HG02759 (cell line): ENCODE measurements at regions not wholly inside any gene's neighbourhood (a gene's known extent, or its start where the extent isn't known, plus 50 kb on each side); places are given as distances from the start of the nearest gene placed in this dataset.

Experiments
- ATAC-seq: cut with Tn5 transposase; IDR thresholded peaks from one replicate; pipeline ENCODE4 v1.9.1; 2021; ENCODE audit warnings: mild to moderate bottlenecking, moderate library complexity; ENCODE audit not compliant: unreplicated experiment

GRCh38 chr2:15763822-15764682 lies 172.4 kb downstream of the DDX1 start:
- ATAC-seq, result no peak

GRCh38 chr2:15764683-15765011 lies 173.0 kb downstream of the DDX1 start:
- ATAC-seq, result no peak

DNA sequence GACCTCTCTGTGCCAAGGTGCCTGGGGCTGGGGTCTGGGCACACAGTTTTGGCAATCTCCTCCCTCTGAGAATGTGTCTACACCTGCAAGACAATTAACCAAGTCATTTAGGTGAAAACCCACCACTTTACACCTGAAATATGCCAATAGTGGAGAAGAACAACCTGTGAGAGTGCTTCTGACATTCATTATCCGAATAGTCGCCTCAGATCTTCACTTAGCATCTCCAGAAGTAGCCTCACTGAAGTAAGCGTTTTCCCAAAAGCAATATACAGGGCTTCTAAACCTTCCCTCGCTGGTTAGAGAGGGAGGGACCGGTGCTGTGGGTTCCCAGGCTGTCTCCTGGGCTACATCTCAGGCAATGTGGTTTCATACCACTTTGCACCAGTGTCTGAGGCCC lies 173.5 kb downstream of the DDX1 start:
- no peak for ATAC-seq

DNA sequence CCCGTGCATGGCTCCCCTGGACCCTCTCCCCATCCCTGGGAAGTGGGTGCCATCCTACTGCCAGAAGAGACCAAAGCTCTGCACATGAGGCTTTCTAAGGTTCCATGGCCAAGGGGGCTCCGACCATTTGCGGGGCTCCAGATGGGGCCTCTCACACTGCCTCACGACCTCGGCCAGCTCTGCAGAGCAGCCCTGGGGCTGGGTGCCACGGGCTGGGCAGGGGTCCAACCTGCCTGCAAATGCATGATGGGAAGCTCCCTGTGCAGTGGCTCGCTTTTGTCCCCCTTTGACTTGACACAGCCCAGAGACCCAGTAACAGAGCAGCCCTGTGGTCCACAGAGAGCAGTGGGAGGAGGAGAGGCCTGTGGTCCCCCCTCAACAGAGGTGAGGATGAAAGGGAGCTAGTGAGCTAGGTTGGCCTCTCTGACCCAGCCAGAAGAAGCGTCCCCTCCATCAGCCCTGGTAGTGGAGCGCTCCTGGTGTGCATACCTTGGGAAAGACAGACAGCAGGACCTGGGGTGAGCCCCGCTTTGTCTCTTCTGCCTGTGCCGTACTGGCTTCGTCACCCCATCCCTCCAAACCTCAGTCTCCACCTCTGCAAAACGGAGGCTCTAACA lies 174.1 kb downstream of the DDX1 start:
- ATAC-seq, result no peak

DNA sequence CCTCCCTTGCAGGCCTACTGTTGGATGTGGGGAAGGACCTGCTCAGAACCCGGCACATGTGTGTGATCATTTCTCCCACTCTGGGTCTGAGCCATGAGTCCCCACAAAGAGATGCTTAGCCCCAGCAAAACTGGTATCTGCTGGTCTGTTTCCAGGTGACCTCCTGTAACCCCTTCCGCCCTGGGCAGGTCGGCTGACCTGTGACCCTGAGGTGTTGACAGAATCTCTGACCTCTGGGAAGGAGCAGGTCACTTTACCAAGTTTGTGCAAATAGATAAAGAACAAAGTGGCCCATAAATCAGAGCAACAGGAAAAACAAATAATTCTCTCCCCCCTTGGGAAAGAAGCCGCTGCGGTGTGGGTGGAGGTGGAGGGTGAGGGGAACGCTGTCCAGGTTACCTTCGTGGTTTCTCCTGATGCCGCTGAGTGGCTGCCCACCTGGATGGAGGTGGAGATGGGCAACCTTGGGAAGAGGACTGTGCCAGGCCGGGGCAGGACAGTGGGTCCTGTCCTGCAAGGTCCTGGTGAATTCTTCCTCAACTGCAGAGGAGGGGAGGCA lies 174.0 kb upstream of the MYCN start:
- ATAC-seq, result no peak

DNA sequence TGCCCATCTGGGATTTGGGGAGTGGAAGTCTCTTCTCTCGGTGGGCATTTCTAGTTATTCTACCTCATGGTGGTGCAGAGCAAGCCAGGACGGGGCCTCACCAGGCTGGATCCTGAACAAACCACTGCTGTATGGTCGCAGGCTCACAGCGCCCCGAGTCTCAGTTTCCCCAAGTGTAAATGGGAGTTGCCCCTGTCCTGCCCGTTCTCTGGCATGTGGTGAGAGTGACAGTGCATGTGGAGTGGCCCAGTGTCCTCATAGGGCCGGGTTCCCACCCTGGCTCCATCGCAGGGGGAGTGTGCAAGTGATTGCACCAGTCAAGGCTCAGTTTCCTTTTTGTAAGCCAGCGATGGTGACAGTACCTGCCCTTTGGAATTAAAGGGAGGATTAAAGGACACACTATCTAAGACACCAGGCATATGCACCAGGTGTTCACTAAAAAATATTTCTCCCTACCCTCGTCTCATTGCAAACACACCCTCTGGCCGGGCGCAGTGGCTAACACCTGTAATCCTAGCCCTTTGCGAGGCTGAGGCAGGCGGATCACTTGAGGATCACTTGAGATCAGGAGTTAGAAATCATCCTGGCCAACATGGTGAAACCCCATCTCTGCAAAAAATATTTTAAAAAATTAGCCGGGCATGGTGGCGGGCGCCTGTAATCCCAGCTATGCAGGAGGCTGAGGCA lies 173.3 kb upstream of the MYCN start:
- no peak for ATAC-seq

DNA sequence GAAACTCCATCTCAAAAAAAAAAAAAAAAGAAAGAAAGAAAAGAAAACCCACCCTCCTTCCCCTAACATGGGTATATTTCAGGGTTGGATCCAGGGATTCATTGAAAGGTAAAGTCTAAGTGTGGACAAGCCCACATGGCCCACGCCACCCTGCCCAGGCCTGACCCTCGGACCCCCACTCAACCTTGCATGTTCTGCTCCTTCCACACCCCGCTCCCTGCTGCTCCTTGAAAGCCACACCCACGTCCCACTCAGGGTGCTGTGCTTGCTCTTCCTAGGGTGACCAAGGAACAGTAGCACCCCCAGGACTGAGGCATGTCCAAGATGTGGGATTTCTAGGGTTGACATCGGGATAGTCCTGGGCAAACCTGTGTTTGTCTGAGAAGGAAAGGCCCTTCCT lies 172.7 kb upstream of the MYCN start:
- no peak for ATAC-seq

- ATAC-seq, result no peak
Measured at GRCh38 chr2:15768142-15768541, 172.2 kb upstream of the MYCN start.

GRCh38 chr2:15768615-15769014 lies 171.7 kb upstream of the MYCN start:
- no peak for ATAC-seq

DNA sequence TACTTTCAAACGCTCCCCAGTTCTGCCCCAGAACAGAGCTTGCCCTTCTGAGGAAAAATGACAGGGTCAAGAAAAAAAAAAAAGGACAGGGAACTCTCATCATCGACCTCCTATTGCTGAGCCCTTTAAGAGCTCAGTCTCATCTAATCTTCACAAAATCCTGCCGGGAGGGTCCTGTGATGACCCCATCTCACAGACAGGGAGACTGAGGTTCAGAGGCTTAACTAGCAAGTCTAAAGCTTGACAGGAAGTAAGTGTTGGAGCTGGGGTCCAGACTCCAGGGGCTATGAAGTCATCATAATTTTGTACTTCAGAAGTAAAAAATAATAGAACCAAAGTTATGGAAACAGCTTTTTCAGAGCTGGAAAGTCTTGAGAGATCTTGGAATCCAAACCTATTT lies 171.1 kb upstream of the MYCN start:
- no peak for ATAC-seq

GRCh38 chr2:15769676-15770547 lies 170.4 kb upstream of the MYCN start:
- no peak for ATAC-seq

DNA sequence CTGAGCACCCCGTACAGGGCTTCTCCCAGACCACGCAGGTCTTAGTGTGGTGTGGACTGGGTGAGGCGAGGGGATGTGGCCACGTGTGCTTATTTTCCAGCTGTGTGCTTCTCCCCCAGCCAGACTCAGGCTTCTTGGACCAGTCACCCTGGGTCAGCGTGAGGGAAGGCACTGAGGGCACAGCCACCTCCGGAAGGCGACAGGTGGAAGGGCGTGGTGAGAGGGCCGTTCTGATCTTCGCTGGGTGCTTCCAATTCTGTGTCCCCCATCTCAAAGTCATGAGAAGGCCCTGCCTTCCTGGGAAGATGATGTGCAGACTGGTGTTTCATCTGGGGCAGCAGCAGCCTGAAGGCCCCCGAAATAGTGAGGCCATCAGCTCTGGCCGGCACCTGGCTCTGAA lies 169.7 kb upstream of the MYCN start:
- no peak for ATAC-seq

GRCh38 chr2:15771124-15771523 lies 169.2 kb upstream of the MYCN start:
- ATAC-seq, result no peak

- ATAC-seq, result no peak
Measured at GRCh38 chr2:15772086-15772595, 168.2 kb upstream of the MYCN start.

GRCh38 chr2:15772681-15773080 lies 167.7 kb upstream of the MYCN start:
- ATAC-seq, result no peak

GRCh38 chr2:15773204-15773603 lies 167.1 kb upstream of the MYCN start:
- no peak for ATAC-seq

- ATAC-seq, result no peak
Measured at GRCh38 chr2:15773846-15774245, 166.5 kb upstream of the MYCN start.

GRCh38 chr2:15775753-15776628 lies 164.4 kb upstream of the MYCN start:
- no peak for ATAC-seq

GRCh38 chr2:15776629-15776919 lies 163.8 kb upstream of the MYCN start:
- ATAC-seq, result no peak
